HL-60/S4 (cell line): ENCODE measurements at regions not wholly inside any gene's neighbourhood (a gene's known extent, or its start where the extent isn't known, plus 50 kb on each side); places are given as distances from the start of the nearest gene placed in this dataset.

Experiments used
- in situ Hi-C: fragments of 300-500 bp; cut with MboI; formaldehyde crosslinking; loops from 2 replicates; pipeline ENCODE4 v1.14.3; 2022; ENCODE audit warnings: low sequenced_read_pairs

GRCh38 chr13:47831265-47831664, 169.8 kb downstream of the SUCLA2 start:
- in situ Hi-C loops = no loop called here

DNA sequence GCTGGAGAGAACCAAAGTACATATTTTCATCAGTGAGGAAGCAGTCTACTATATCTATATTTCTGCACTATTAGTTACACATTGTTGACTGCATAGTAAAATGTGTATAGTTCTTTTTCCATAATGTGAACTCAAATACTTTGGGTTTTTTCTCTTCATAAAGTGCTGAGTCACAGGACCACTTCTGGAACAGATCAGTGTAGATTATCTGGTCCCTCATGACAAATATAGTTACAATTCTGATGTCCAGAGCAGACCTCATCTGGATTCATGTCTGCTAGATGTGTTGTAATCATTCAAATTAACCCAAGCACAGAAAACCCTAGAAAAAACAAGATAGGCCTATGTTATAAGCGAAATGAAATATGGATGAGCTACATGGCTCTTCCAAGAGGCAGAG, 171.4 kb downstream of the SUCLA2 start:
- in situ Hi-C loops = no loop called here

DNA sequence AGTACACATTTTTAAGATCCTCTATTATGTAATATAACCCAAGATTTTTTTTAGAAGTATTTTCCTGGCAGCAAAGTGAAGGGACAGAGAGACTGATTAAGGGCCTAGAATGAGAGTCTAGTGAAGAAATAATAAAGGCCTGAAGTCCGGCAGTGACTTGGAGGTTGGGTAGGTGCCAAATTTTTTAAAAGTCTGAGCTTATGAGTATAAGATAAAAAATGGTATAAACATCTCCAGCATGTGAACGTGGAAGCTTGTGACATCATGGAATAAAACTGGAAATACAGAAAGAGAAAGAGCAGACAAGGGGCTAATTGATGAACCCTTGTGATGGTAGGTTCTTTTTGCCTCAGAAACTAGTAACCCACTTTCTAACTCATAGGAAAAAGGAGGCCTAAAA, 174.6 kb downstream of the SUCLA2 start:
- in situ Hi-C loops = no loop called here

GRCh38 chr13:47822036-47822435, 179.0 kb downstream of the SUCLA2 start:
- in situ Hi-C loops = no loop called here

DNA sequence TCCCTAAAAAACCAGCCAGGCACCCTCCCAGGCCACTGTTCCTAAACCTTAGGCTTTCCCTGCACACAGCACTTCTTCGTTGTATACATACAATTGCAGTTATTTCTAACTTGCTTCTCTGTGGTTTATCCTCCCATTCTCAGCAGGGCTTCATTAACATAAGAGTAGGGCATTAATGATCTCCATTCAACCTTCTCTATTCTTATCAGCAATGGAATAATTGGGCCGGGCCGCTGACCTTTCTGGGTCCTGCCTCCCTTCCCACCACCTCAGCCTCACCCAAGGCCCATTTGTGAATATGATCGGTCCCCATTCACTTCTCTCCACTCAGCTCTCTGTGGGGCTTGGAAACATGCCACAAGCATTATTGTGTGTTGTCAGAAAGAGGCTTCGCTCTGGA, 184.2 kb downstream of the SUCLA2 start:
- in situ Hi-C loops = no loop called here

DNA sequence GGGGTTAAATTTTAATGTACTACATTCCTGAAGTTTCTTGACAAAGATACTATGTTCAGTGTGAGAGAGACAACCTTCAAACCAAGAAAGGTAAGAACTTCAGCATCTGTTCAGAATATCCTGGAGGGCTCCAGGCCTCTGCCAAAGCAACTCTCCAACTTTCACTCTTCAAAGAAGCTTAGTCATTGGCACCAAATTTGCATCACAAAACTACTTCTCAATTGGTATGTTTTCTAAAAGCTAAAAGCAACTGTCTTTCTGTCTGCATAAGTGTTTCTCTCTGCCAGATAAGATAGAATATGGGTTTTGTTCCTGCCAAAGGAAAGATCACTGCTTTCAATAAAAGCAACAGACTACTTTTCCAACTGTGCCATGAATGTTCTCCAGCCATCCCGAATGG, 187.4 kb downstream of the SUCLA2 start:
- in situ Hi-C loops = no loop called here

- in situ Hi-C loops = no loop called here
Observed at GRCh38 chr13:47809411-47809810, 191.7 kb downstream of the SUCLA2 start.

- in situ Hi-C loops = no loop called here
Observed at GRCh38 chr13:47803131-47803530, 197.9 kb downstream of the SUCLA2 start.

DNA sequence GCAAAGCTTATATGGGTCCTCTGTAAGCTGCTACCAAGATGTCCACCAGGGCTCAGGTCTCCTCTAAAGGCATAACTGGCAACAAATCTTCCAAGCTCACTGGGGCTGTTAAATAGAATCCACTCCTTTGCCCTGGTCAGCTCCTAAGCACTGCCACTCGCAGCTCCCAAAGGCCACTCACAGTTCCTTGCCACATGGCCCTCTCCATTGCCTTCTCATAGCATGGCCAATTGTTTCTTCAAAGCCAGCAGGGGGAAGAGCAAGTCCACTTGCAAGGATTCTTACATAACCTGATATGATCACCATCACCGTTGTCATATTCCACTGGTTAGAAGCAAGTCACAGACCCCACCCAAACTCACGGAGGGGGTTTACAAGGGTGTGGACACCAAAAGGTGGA, 199.5 kb downstream of the SUCLA2 start:
- in situ Hi-C loops = no loop called here

DNA sequence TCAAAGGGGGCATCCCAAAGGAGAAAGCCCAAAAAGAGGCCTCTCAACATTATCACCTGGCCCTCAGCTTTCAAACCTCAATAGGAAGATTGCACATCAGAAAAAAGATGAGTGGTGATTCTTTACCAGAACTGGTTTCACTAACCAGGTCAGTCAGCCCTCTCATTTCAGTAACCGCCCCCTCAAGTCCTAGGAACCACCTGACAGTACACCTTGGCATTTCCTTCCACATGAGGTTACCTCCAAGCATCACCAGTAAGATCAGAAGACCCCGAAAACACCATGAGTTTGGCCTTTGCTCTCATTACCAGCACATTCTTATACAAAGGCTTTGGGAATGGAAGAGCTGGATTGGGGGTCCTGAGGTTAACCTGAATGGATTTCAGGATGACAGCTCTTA, 200.5 kb downstream of the SUCLA2 start:
- in situ Hi-C loops = no loop called here

DNA sequence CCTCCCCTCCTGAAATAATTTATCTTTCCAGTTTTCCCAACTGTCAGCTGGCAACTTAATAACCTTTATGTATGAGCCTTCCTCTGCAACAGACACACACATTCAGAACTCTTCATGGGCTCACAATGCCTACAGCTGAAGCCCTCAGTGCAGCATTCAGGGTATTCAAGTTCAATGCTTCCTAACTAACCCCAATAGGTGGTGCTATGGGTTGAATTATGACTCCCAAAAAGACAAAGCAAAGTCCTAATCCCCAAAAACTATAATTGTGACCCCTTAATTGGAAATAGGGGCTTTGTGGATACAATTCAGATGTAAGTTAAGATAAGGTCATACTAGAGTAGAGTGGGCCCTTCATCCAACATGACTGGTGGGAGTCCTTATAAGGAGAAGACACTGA, 202.2 kb downstream of the SUCLA2 start:
- in situ Hi-C loops = no loop called here

DNA sequence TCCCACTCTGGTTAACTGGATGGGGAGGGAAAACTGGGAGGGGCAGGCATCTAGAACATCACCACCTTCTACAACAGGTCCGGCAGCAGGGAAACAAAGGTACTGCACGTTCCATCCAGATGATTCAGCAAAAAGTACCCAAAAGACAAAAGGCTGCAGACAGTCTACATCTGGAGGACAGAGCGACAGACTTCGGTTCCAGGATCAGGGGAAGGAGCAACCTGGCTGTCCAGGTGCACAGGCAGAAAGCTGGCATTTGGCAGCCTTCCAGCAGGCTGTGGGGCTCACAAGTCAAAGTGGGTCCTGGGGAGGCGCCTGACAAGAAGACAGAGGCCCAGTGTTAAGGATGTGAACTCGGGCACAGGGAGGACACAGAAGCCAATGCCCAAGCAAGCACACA, 202.9 kb downstream of the SUCLA2 start:
- in situ Hi-C loops = no loop called here

- in situ Hi-C loops = no loop called here
Observed at GRCh38 chr13:47796816-47797215, 204.3 kb downstream of the SUCLA2 start.

GRCh38 chr13:47794963-47795362, 206.1 kb downstream of the SUCLA2 start:
- in situ Hi-C loops = no loop called here

- in situ Hi-C loops = no loop called here
Observed at GRCh38 chr13:47790755-47791154, 210.3 kb downstream of the SUCLA2 start.

DNA sequence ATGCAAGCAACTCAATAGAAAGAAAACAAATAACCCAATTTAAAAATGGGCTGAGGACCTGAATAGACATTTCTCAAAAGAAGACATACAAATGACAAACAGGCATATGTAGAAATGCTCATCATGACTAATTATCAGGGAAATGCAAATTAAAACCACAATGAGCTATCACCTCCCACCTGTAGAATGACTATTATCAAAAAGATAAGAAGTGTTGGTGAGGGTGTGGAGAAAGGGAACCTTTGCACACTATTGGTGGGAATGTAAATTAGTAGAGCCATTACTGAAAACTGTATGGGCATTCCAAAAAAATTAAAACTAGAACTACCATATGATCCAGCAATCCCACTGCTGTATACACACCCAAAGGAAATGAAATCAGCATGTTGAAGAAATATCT, 212.2 kb downstream of the SUCLA2 start:
- in situ Hi-C loops = no loop called here

GRCh38 chr13:47774671-47774994, 226.4 kb downstream of the SUCLA2 start:
- in situ Hi-C loops = no loop called here

DNA sequence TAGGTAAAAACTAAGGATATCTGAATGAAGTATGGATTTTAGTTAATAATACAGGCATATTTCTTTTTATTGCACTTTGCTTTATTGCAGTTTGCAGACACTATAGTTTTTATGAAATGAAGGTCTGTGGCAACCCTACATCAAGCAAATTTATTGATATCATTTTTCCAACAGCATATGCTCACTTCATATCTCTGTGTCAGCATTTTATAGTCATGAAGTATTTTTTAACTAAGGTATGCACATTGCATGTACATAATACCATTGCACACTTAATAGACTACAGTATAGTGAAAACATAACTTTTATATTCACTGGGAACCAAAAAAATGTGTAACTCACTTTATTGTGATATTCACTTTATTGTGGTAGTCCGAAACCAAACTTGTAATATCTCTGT, 236.3 kb downstream of the SUCLA2 start:
- in situ Hi-C loops = no loop called here

DNA sequence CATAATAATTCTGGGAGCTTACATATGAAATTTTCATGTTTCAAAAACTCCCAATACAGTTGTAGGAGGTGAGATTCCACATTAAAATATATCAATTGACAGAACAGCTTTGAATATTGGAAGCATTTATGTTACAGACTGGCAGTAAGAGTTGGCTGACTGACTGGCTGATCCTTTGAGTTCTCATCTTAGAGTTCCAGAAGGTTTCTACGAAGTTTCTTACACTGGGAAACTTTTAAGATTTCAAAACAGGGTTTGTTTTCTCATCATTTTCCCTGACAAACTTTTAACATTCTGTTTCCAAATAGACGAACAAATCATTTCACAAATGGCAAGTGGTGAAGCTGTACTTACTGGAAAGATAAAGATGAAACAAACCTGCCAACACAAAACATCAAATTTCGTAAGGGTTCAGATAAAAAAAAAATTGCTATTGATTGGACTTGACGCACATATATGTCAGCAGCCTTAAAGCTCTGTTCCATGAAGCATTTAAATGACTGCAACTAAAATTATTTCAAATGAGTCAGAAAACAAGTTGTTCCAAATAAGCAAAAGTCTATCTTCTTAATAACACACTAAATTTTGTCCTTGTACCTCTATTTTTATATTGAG, 243.5 kb downstream of the SUCLA2 start:
- in situ Hi-C loops = no loop called here

DNA sequence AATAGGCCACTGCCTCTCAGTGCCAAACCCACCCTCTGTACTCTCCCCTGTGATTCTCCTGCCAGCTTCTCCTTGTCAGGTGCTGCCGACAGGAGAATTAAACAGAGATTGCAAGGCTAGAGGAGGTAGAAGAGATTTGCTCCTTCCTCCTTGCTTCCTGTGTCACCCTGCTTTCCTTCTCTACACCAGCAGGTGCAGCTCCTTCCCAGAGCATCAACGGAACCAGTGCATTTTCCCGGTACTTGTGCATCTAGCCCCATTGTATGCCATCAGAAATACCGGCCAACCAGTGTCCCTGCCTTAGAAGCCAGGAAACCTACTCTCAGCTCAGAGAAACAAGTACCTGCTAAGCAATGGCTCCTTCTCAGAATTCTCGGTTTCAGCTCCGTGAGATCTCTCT, 253.2 kb downstream of the SUCLA2 start:
- in situ Hi-C loops = no loop called here

- in situ Hi-C loops = no loop called here
Observed at GRCh38 chr13:47726394-47726793, 274.7 kb downstream of the SUCLA2 start.

GRCh38 chr13:47723898-47724297, 277.2 kb downstream of the SUCLA2 start:
- in situ Hi-C loops = no loop called here

DNA sequence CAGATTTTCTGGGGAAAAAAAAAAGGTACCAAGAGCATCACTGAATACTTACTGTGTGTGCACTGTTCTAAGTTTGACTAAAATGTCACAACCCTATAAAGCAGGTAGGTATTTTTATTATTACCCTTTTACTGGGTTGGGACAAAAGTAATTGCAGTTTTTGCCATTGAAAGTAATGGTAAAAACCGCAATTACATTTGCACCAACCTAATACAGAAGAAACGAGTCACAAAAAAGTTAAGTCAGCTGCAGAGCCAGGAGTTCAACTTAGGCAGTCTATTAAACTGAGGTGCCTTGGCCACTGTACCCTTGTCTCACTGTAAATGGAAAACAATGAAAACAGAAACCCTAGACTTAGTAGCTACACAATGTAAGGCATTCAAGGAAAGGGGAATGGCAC, 281.9 kb downstream of the SUCLA2 start:
- in situ Hi-C loops = no loop called here

GRCh38 chr13:47718556-47718955, 282.5 kb downstream of the SUCLA2 start:
- in situ Hi-C loops = no loop called here
